SK-N-MC (cell line): ENCODE measurements at regions not wholly inside any gene's neighbourhood (a gene's known extent, or its start where the extent isn't known, plus 50 kb on each side); places are given as distances from the start of the nearest gene placed in this dataset.

ENCODE experiments used
- DNase-seq: peaks from one replicate; pipeline ENCODE4 v3.0.0-alpha.2; 2011; ENCODE audit warnings: low read depth, low spot score
- H3K27ac ChIP-seq: fragments of 200-600 bp; sonication (generic); 2 replicates; pipeline ENCODE4 v1.5.1; 2016; ENCODE audit warnings: mixed run types
- H3K36me3 ChIP-seq: fragments of 200-600 bp; sonication (generic); 2 replicates; pipeline ENCODE4 v1.6.1; 2017; ENCODE audit warnings: antibody characterized with exemption, low read length, mixed read lengths; ENCODE audit not compliant: insufficient read depth
- H3K4me3 ChIP-seq: fragments of 200-600 bp; sonication (generic); 2 replicates; pipeline ENCODE4 v1.5.1; 2016
- H3K9ac ChIP-seq: fragments of 200-600 bp; sonication (generic); 2 replicates; pipeline ENCODE4 v1.8.0; 2017; ENCODE audit warnings: mixed run types, mixed read lengths; ENCODE audit not compliant: insufficient read length
- H3K9me3 ChIP-seq: fragments of 200-600 bp; sonication (generic); 2 replicates; pipeline ENCODE4 v1.6.1; 2017; ENCODE audit warnings: low read depth, mild to moderate bottlenecking, antibody characterized with exemption, low read length, moderate library complexity, mixed read lengths
- EZH2 ChIP-seq: fragments of 200-600 bp; sonication (generic); IDR thresholded peaks from one replicate; pipeline ENCODE4 v1.6.1; 2017; ENCODE audit warnings: antibody characterized with exemption
- FOXP2 ChIP-seq: optimal IDR thresholded peaks from 2 replicates; pipeline ENCODE3; 2011; ENCODE audit warnings: mild to moderate bottlenecking, moderate library complexity; ENCODE audit not compliant: insufficient read depth; ENCODE audit errors: extremely low read length, control extremely low read depth
- POLR2AphosphoS5 ChIP-seq: IDR thresholded peaks from 2 replicates; pipeline ENCODE4 v1.6.1; 2012; ENCODE audit warnings: mild to moderate bottlenecking, low read depth, low read length, borderline replicate concordance

- TF ChIP-seq EZH2: no peak
- no peak for TF ChIP-seq POLR2AphosphoS5
- no peak for TF ChIP-seq FOXP2
- H3K9me3 ChIP-seq: no peaks in the 10 kb centered on the region
- no peak overlapping the region for H3K27ac ChIP-seq
- no peaks in the 10 kb centered on the region for H3K36me3 ChIP-seq
- H3K9ac ChIP-seq: no peak overlapping the region
- no peak overlapping the region for H3K4me3 ChIP-seq
- DNase-seq: no peak
These were observed 292.7 kb downstream of the PRDM2 start for GRCh38 chr1:13992489-13993285.

DNA sequence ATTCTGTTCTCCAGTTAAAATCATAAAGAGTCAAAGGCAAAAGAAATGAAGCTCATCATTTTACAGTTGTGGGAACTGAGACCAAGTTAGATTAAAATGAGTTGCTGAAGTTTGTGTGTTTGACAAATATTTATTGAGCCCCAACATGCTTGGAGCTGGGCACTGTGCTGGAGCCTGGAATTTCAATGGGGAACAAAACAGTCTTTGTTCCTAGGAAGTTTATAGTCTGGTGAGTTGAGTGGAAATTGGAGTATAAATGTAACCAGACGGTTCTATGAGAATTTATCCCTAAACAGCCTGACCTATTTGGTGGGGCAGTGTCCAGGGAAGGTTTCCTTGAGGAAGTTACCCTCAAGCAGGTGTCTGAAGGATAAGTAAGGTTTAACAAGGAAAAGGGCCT lies 294.4 kb downstream of the PRDM2 start:
- Histone ChIP-seq H3K36me3 (no peaks in the 10 kb centered on the region), H3K27ac (no peak overlapping the region), H3K9me3 (no peaks in the 10 kb centered on the region), H3K4me3 (no peak overlapping the region), H3K9ac (no peak overlapping the region)
- TF ChIP-seq EZH2: no peak
- no peak for TF ChIP-seq POLR2AphosphoS5
- no peak for TF ChIP-seq FOXP2
- DNase-seq: no peak

- no peak overlapping the region for H3K4me3 ChIP-seq
- H3K9ac ChIP-seq: no peak overlapping the region
- TF ChIP-seq POLR2AphosphoS5 (no peak), EZH2 (no peak), FOXP2 (no peak)
- H3K27ac ChIP-seq: no peak overlapping the region
- H3K36me3 ChIP-seq: no peaks in the 10 kb centered on the region
- no peaks in the 10 kb centered on the region for H3K9me3 ChIP-seq
- DNase-seq: no peak
These were observed 296.3 kb downstream of the PRDM2 start for GRCh38 chr1:13996334-13996733.

GRCh38 chr1:14003552-14003951 lies 303.6 kb downstream of the PRDM2 start:
- no peak overlapping the region for H3K4me3 ChIP-seq
- H3K36me3 ChIP-seq: no peaks in the 10 kb centered on the region
- TF ChIP-seq EZH2: no peak
- TF ChIP-seq POLR2AphosphoS5: no peak
- no peak for TF ChIP-seq FOXP2
- H3K9ac ChIP-seq: no peak overlapping the region
- no peak for DNase-seq
- no peak overlapping the region for H3K27ac ChIP-seq
- H3K9me3 ChIP-seq: no peaks in the 10 kb centered on the region

- Histone ChIP-seq H3K9ac (no peak overlapping the region), H3K36me3 (no peaks in the 10 kb centered on the region), H3K27ac (no peak overlapping the region), H3K4me3 (no peak overlapping the region), H3K9me3 (no peaks in the 10 kb centered on the region)
- no peak for DNase-seq
- TF ChIP-seq EZH2 (no peak), FOXP2 (no peak)
These were observed 309.6 kb downstream of the PRDM2 start for GRCh38 chr1:14009582-14009981.

DNA sequence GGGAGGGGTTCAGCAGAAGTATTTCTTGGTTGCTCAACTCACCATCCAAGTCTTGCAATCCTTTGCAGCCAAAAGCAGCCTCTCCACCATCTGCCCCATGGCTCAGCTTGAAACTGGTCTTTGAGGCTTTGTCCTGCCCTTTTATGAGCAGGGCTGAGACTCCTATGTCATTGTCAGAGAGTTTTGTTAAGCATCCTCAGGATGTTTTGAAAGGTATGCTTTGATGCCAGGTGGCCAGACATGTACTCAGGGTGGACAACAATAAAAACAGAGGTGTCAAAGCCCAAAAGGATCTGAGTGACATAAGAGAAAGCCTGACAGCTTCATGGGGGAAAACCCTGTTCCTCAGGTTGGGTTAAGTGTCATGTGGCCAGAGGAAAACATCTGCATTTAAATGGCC lies 310.5 kb downstream of the PRDM2 start:
- no peaks in the 10 kb centered on the region for H3K9me3 ChIP-seq
- H3K9ac ChIP-seq: no peak overlapping the region
- H3K4me3 ChIP-seq: no peak overlapping the region
- H3K27ac ChIP-seq: no peak overlapping the region
- H3K36me3 ChIP-seq: no peaks in the 10 kb centered on the region
- TF ChIP-seq POLR2AphosphoS5 (no peak), EZH2 (no peak), FOXP2 (no peak)
- no peak for DNase-seq

DNA sequence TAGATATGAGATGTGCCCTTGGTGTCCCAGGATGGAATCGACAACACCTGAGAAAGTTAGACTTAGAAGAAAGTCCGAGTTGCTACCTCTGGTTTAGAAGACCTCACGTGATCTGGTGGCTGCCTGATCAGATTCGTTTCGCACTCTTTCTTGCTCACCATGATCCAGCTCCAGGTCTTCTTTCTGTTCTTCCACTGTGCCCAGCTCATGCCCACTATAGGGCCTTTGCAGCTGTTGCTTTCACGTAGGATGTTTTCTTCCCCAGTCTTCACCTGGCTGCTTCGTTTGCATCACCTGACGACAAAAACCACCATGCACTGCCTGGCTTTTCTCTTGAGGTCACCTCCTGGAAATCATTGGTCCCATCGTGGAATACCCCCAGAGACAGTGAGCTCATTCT lies 311.1 kb downstream of the PRDM2 start:
- Histone ChIP-seq H3K36me3 (no peaks in the 10 kb centered on the region), H3K4me3 (no peak overlapping the region), H3K27ac (no peak overlapping the region), H3K9me3 (no peaks in the 10 kb centered on the region), H3K9ac (no peak overlapping the region)
- no peak for DNase-seq
- TF ChIP-seq FOXP2: no peak
- TF ChIP-seq EZH2: no peak
- no peak for TF ChIP-seq POLR2AphosphoS5

GRCh38 chr1:14011888-14012287 lies 311.9 kb downstream of the PRDM2 start:
- DNase-seq: no peak
- H3K27ac ChIP-seq: no peak overlapping the region
- no peak overlapping the region for H3K9ac ChIP-seq
- no peak overlapping the region for H3K4me3 ChIP-seq
- H3K36me3 ChIP-seq: no peaks in the 10 kb centered on the region
- no peak for TF ChIP-seq FOXP2
- no peak for TF ChIP-seq EZH2
- H3K9me3 ChIP-seq: no peaks in the 10 kb centered on the region

DNA sequence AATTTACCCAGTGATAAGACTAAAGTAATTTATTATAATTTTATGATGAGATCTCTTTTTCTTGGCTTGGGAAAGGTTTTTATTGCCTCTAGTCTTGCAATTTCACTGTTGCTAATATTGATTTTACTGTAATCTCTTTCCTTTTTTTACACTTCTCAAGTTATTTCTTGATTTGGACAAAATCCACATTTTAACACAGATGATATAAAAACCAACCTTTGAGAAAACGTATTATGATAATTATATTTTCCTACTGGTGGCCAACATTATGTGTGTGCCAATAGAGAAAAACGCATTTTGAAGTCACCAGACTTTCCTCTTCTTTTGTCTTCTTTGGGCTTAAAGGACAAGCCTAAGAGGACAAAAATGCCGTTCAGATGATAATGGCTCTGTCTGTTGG lies 314.9 kb downstream of the PRDM2 start:
- H3K36me3 ChIP-seq: no peaks in the 10 kb centered on the region
- no peak for TF ChIP-seq FOXP2
- no peak for TF ChIP-seq EZH2
- no peak for TF ChIP-seq POLR2AphosphoS5
- no peak for DNase-seq
- no peak overlapping the region for H3K9ac ChIP-seq
- H3K4me3 ChIP-seq: no peak overlapping the region
- no peak overlapping the region for H3K27ac ChIP-seq
- no peaks in the 10 kb centered on the region for H3K9me3 ChIP-seq
